GM18873 (cell line): ENCODE measurements at regions not wholly inside any gene's neighbourhood (a gene's known extent, or its start where the extent isn't known, plus 50 kb on each side); places are given as distances from the start of the nearest gene placed in this dataset.

ENCODE experiments used
- ATAC-seq: cut with Tn5 transposase; IDR thresholded peaks from one replicate; pipeline ENCODE4 v1.9.1; 2021; ENCODE audit warnings: mild to moderate bottlenecking, moderate library complexity, moderate number of reproducible peaks; ENCODE audit not compliant: unreplicated experiment, low FRiP score

DNA sequence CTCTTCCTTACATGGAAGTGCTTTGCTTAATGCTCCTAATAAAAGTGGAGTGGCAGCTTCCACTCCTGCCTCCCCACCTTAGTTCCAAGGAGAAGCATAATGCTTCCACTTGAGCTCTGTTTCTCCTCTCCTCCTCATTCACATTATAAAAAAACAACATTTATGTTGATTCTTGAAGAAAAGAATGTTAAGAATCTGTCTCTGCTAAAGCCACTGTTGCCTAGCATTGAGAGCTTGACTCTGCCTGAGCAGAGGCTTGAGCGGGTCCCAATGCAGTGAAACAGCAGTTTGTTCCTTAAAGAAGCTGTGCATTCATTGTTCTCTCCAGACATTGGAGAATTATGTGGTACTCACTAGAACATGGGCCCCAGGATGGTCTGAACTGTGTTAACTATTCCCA lies 101.5 kb upstream of the GHR start:
- ATAC-seq, result no peak

DNA sequence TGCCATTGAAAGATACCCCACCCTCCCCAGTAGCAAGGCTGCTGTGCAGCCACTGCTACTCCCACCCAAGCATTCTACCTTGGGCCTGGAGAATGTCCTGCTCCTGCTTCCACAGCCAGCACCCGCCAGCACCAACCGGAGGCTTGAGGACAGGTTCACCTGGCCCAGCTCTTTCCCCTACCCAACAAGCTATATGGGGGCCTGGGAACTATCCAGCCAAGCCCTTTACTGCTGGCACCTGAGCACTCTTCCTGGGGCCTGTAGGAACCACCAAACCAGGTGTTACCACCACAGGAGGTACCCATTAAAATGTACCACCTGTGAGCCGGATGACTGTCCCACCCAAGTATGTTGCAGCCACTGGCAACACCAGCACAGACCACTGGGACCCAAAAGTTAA lies 86.1 kb upstream of the GHR start:
- ATAC-seq, result no peak

DNA sequence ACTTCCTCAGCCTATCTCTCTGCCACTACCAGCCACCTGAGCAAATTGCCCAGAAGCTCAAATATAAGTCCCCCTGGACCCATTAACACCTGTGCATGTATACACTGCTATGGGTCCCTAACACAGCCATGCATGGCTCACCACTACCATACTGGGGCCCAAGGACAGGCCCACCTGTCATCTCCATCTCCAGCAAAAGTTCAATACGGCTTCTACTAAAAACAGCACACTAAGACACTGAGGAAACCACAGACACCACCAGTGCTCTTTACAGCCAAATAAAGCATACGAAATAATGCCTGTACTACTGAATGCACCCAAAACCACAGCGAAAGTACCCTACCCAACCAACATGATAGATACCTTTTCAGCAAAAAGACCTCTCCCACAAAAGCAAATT lies 85.6 kb upstream of the GHR start:
- no peak for ATAC-seq

DNA sequence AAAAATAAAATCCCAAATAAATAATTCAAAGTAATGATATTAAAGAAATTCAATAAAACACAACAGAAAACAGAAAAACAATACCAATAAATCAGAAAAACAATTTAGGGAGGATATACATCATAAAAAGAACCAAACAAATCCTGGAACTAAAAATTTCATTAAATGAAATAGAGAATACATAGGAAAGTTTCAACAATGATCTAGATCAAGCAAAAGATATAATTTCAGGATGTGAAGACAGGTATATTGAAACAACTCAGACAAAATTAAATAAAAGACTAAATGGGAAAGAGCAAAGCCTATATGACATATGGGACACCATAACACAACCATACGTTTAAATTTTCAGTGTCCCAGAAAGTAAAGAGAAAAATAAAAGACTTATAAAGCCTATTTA lies 85.1 kb upstream of the GHR start:
- ATAC-seq, result no peak

GRCh38 chr5:42349163-42349562 lies 74.1 kb upstream of the GHR start:
- no peak for ATAC-seq

GRCh38 chr5:42351956-42352355 lies 71.3 kb upstream of the GHR start:
- ATAC-seq, result no peak

DNA sequence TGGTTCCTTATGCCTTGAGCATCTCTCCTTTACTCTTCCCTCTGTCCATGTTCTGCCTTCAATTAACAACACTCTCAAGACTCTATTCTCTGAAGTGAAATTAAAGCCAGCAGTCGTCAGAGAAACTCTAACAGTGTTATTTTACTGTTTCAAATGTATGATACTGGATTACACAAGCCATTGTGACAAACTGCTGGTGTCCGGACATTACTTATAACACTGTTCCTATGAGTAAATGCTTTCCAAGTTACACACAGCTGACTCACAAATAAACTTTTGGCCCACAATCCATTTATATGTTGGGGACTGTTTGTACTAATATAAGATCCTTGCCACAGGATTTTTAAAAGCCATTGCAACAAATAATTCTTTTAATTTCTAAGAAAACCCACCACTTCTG lies 63.2 kb upstream of the GHR start:
- ATAC-seq, result no peak

GRCh38 chr5:42360616-42361314 lies 62.5 kb upstream of the GHR start:
- no peak for ATAC-seq

DNA sequence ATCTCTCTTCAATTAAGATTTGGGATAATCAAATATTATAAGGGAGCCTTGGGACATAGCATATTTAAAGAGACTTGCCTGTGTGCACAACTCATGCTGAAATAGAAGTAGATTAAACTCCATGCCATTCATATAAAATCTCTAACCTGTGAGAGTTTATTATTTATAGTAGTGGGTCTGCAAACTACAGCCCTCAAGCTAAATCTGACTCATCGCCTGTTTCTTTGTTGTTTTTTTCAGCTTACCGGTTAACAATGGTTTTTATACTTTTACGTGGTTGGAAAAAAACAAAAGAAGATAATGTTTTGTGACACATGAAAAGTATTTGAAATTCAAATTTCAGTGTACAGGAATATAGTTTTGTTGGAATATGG lies 61.9 kb upstream of the GHR start:
- ATAC-seq, result no peak

DNA sequence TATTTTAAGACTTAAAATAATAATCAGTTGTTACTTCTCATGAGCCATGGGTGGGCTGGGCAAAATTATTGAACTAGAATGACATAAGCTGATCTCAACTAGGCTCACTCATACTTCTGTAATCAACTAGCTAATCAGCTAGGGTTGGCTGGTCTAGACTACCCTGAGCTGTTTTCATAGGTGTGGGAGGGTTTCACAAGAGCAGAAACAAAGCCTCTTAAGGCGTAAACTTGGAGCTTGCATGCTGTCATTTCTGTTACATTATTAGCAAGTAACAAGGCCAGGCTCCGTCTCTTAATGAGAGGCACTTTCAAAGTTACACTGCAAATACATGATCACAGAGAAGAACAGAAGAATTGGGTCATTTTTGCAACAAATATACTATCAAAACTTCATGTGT lies 57.2 kb upstream of the GHR start:
- ATAC-seq, result no peak
